ENCODE measurements at regions not wholly inside any gene's neighbourhood (a gene's known extent, or its start where the extent isn't known, plus 50 kb on each side); places are given as distances from the start of the nearest gene placed in this dataset.
A peak's percentile ranks its signal among the peaks of the same experiment; 100 is the strongest.

GRCh38 chr6:44712353-44713111, 325.0 kb downstream of the CDC5L start:
- DNase-seq (ENCODE audit: low spot score), result no peak

GRCh38 chr6:44715188-44715587, 327.7 kb downstream of the CDC5L start:
- DNase-seq (ENCODE audit: low spot score), result no peak

- no peak for DNase-seq (ENCODE audit: low spot score)
These were observed 328.4 kb downstream of the CDC5L start for GRCh38 chr6:44715925-44716324.

- DNase-seq (ENCODE audit: low spot score), result no peak
These were observed 329.9 kb downstream of the CDC5L start for GRCh38 chr6:44717431-44717830.

- no peak for DNase-seq (ENCODE audit: low spot score)
These were observed 334.6 kb downstream of the CDC5L start for GRCh38 chr6:44721954-44722578.

GRCh38 chr6:44722736-44723135, 335.2 kb downstream of the CDC5L start:
- no peak for DNase-seq (ENCODE audit: low spot score)

- DNase-seq (ENCODE audit: low spot score), result no peak
These were observed 336.1 kb downstream of the CDC5L start for GRCh38 chr6:44723439-44724197.

- no peak for DNase-seq (ENCODE audit: low spot score)
These were observed 337.6 kb downstream of the CDC5L start for GRCh38 chr6:44725070-44725469.

GRCh38 chr6:44727651-44728630, 340.4 kb downstream of the CDC5L start:
- no peak for DNase-seq (ENCODE audit: low spot score)

GRCh38 chr6:44730771-44731391, 343.4 kb downstream of the CDC5L start:
- no peak for DNase-seq (ENCODE audit: low spot score)

GRCh38 chr6:44731485-44732095, 344.1 kb downstream of the CDC5L start:
- no peak for DNase-seq (ENCODE audit: low spot score)

GRCh38 chr6:44732243-44732642, 344.7 kb downstream of the CDC5L start:
- no peak for DNase-seq (ENCODE audit: low spot score)

- DNase-seq (ENCODE audit: low spot score), result no peak
These were observed 345.6 kb downstream of the CDC5L start for GRCh38 chr6:44733126-44733525.

GRCh38 chr6:44733868-44734267, 346.4 kb downstream of the CDC5L start:
- peak; percentile 42 for DNase-seq (ENCODE audit: low spot score)

GRCh38 chr6:44734886-44735629, 347.6 kb downstream of the CDC5L start:
- DNase-seq (ENCODE audit: low spot score), result no peak

- no peak for DNase-seq (ENCODE audit: low spot score)
These were observed 348.1 kb downstream of the CDC5L start for GRCh38 chr6:44735630-44735963.

GRCh38 chr6:44737341-44737740, 349.8 kb downstream of the CDC5L start:
- DNase-seq (ENCODE audit: low spot score), result no peak

GRCh38 chr6:44737829-44738528, 350.5 kb downstream of the CDC5L start:
- no peak for DNase-seq (ENCODE audit: low spot score)

GRCh38 chr6:44738601-44739146, 351.2 kb downstream of the CDC5L start:
- no peak for DNase-seq (ENCODE audit: low spot score)
